ENCODE measurements at regions not wholly inside any gene's neighbourhood (a gene's known extent, or its start where the extent isn't known, plus 50 kb on each side); places are given as distances from the start of the nearest gene placed in this dataset.

GRCh38 chr2:39545957-39546356, 108.9 kb upstream of the MAP4K3 start:
- 76% methylated on average over 5 of the region's 5 CpGs for WGBS (ENCODE audit: low lambda C conversion rate)
- H2AFZ ChIP-seq (ENCODE audit: low read length), result no peak overlapping the region
- DNase-seq (ENCODE audit: low spot score) (no peak), FAIRE-seq (no peak), ATAC-seq (no peak)
- H3K4me2 ChIP-seq (ENCODE audit: low read depth, low read length), result no peak overlapping the region
- intact Hi-C loops (cut with micrococcal nuclease; ENCODE audit: unreplicated experiment), result no loop called here
- no TSS peak for BruUV-seq (replicated peaks)
- no peaks in the 10 kb centered on the region; a peak in 1 of 5 replicates for H3K36me3 ChIP-seq (replicated peaks in 1 of 2; ENCODE audit: control insufficient read depth in 1 of 2, insufficient read depth in 2 of 2, low read length in 2 of 2)
- in situ Hi-C loops (cut with HindIII; ENCODE audit: extremely low pct_ligation_motif_present, low pct_unique_long_range_greater_than_20kb), result no loop called here
- peaks cover 72% of the 10 kb centered on the region for H3K4me1 ChIP-seq (ENCODE audit: insufficient read depth, low read length)
- CTCF ChIA-PET (ENCODE audit: low intra/inter-chr PET ratio, low total read pairs), result no interaction called here
- no peak overlapping the region for H3K9ac ChIP-seq (ENCODE audit: insufficient read depth, low read depth, low read length)
- no peak overlapping the region for H3K4me3 ChIP-seq (replicated peaks in 1 of 3; ENCODE audit: insufficient read depth in 1 of 3, low read depth in 2 of 3, low read length in 3 of 3)
- H4K20me1 ChIP-seq (ENCODE audit: insufficient read depth, low read length), result no peaks in the 10 kb centered on the region
- 0 out of 2 replicates have a peak, but pooled peaks have one; percentile 19 for TF ChIP-seq ZBTB3 (CRISPR knock-in tag; IDR thresholded peaks at IDR 0.05; ENCODE audit: borderline replicate concordance, low read depth)
- no peak for TF ChIP-seq KLF16 (CRISPR knock-in tag; IDR thresholded peaks at IDR 0.05)
- TF ChIP-seq ZHX1 (CRISPR knock-in tag; IDR thresholded peaks at IDR 0.05; ENCODE audit: low read depth), result no peak
- TF ChIP-seq, protein P1, sequence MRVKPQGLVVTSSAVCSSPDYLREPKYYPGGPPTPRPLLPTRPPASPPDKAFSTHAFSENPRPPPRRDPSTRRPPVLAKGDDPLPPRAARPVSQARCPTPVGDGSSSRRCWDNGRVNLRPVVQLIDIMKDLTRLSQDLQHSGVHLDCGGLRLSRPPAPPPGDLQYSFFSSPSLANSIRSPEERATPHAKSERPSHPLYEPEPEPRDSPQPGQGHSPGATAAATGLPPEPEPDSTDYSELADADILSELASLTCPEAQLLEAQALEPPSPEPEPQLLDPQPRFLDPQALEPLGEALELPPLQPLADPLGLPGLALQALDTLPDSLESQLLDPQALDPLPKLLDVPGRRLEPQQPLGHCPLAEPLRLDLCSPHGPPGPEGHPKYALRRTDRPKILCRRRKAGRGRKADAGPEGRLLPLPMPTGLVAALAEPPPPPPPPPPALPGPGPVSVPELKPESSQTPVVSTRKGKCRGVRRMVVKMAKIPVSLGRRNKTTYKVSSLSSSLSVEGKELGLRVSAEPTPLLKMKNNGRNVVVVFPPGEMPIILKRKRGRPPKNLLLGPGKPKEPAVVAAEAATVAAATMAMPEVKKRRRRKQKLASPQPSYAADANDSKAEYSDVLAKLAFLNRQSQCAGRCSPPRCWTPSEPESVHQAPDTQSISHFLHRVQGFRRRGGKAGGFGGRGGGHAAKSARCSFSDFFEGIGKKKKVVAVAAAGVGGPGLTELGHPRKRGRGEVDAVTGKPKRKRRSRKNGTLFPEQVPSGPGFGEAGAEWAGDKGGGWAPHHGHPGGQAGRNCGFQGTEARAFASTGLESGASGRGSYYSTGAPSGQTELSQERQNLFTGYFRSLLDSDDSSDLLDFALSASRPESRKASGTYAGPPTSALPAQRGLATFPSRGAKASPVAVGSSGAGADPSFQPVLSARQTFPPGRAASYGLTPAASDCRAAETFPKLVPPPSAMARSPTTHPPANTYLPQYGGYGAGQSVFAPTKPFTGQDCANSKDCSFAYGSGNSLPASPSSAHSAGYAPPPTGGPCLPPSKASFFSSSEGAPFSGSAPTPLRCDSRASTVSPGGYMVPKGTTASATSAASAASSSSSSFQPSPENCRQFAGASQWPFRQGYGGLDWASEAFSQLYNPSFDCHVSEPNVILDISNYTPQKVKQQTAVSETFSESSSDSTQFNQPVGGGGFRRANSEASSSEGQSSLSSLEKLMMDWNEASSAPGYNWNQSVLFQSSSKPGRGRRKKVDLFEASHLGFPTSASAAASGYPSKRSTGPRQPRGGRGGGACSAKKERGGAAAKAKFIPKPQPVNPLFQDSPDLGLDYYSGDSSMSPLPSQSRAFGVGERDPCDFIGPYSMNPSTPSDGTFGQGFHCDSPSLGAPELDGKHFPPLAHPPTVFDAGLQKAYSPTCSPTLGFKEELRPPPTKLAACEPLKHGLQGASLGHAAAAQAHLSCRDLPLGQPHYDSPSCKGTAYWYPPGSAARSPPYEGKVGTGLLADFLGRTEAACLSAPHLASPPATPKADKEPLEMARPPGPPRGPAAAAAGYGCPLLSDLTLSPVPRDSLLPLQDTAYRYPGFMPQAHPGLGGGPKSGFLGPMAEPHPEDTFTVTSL (CRISPR knock-in tag; IDR thresholded peaks at IDR 0.05; ENCODE audit: borderline replicate concordance), result 0 out of 2 replicates have a peak, but pooled peaks have one; percentile 9
- 0 out of 2 replicates have a peak, but pooled peaks have one; percentile 20 for TF ChIP-seq FOXP4 (CRISPR knock-in tag; IDR thresholded peaks at IDR 0.05)
- no peak for TF ChIP-seq ZNF205 (CRISPR knock-in tag; IDR thresholded peaks at IDR 0.05)
- 0 out of 2 replicates have a peak, but pooled peaks have one; percentile 7 for TF ChIP-seq ZSCAN29 (CRISPR knock-in tag; conservative IDR thresholded peaks at IDR 0.05)
- TF ChIP-seq MED1 (CRISPR knock-in tag; IDR thresholded peaks at IDR 0.05), result peak; percentile 32
- no peak for TF ChIP-seq NFYC (CRISPR knock-in tag; IDR thresholded peaks at IDR 0.05)
- TF ChIP-seq BRD4 (CRISPR knock-in tag; IDR thresholded peaks at IDR 0.05), result peak; percentile 46; the same call in 1 of the 2 replicates
- H3K27ac ChIP-seq (ENCODE audit: extremely low read length, insufficient read depth, low read length), result peak overlapping the region; percentile 1
- H3K9me3 ChIP-seq (ENCODE audit: low read length), result peaks cover 12% of the 10 kb centered on the region
- H3K27me3 ChIP-seq (ENCODE audit: control insufficient read depth in 1 of 2, insufficient read depth in 2 of 2, low read length in 2 of 2), result no peaks in the 10 kb centered on the region
- POLR2A ChIA-PET, result interaction anchor here (1.2 kb wide), 1 partner anchor 31 kb away, joined by 5 read pairs; no protein-coding TSS in a partner anchor
- no peaks in the 10 kb centered on the region for H3K79me2 ChIP-seq (ENCODE audit: insufficient read depth, low read length)
